HG03135 (cell line): ENCODE measurements at regions not wholly inside any gene's neighbourhood (a gene's known extent, or its start where the extent isn't known, plus 50 kb on each side); places are given as distances from the start of the nearest gene placed in this dataset.
"Not testable (repeated sequence)": the region's sequence is repeated elsewhere in the genome, so short reads cannot be mapped to it uniquely, and the experiment has no call there.

Experiments used
- ATAC-seq: cut with Tn5 transposase; IDR thresholded peaks from one replicate; pipeline ENCODE4 v1.9.1; 2021; ENCODE audit warnings: mild to moderate bottlenecking, moderate library complexity; ENCODE audit not compliant: unreplicated experiment

GRCh38 chr6:115814907-115815306 is 245.8 kb downstream of the FRK start:
- ATAC-seq, result no peak

- no peak for ATAC-seq
These were observed 249.2 kb downstream of the FRK start for GRCh38 chr6:115811541-115811940.

GRCh38 chr6:115798229-115798628 is 262.5 kb downstream of the FRK start:
- ATAC-seq, result no peak

GRCh38 chr6:115796829-115797228 is 263.9 kb downstream of the FRK start:
- no peak for ATAC-seq

- no peak for ATAC-seq
These were observed 264.6 kb downstream of the FRK start for GRCh38 chr6:115796061-115796460.

GRCh38 chr6:115783402-115784061 is 277.2 kb downstream of the FRK start:
- ATAC-seq, result no peak

GRCh38 chr6:115782612-115783011 is 278.1 kb downstream of the FRK start:
- no peak for ATAC-seq

GRCh38 chr6:115773741-115774140 is 286.9 kb downstream of the FRK start:
- no peak for ATAC-seq

- no peak for ATAC-seq
These were observed 289.8 kb downstream of the FRK start for GRCh38 chr6:115770851-115771250.

GRCh38 chr6:115768500-115768899 is 292.2 kb downstream of the FRK start:
- ATAC-seq, result no peak

- no peak for ATAC-seq
These were observed 292.8 kb downstream of the FRK start for GRCh38 chr6:115767931-115768330.

GRCh38 chr6:115766745-115767462 is 293.8 kb downstream of the FRK start:
- ATAC-seq, result no peak

GRCh38 chr6:115765966-115766365 is 294.7 kb downstream of the FRK start:
- ATAC-seq, result no peak

GRCh38 chr6:115759051-115759450 is 301.6 kb downstream of the FRK start:
- ATAC-seq, result no peak

- ATAC-seq, result no peak
These were observed 307.2 kb downstream of the FRK start for GRCh38 chr6:115753446-115753845.

GRCh38 chr6:115750946-115751345 is 309.7 kb downstream of the FRK start:
- ATAC-seq, result no peak

GRCh38 chr6:115750292-115750691 is 310.4 kb downstream of the FRK start:
- no peak for ATAC-seq

GRCh38 chr6:115747719-115748118 is 313.0 kb downstream of the FRK start:
- ATAC-seq, result no peak

GRCh38 chr6:115746583-115746982 is 314.1 kb downstream of the FRK start:
- not testable (repeated sequence) for ATAC-seq

- no peak for ATAC-seq
These were observed 319.8 kb downstream of the FRK start for GRCh38 chr6:115740907-115741306.

GRCh38 chr6:115735610-115736009 is 325.1 kb downstream of the FRK start:
- no peak for ATAC-seq

- ATAC-seq, result no peak
These were observed 327.3 kb downstream of the FRK start for GRCh38 chr6:115733426-115733825.

- ATAC-seq, result no peak
These were observed 331.7 kb downstream of the FRK start for GRCh38 chr6:115729036-115729435.
